Kidney glomerular epithelial cell (primary cell): ENCODE measurements at regions not wholly inside any gene's neighbourhood (a gene's known extent, or its start where the extent isn't known, plus 50 kb on each side); places are given as distances from the start of the nearest gene placed in this dataset.
"Not testable (repeated sequence)": the region's sequence is repeated elsewhere in the genome, so short reads cannot be mapped to it uniquely, and the experiment has no call there.

ENCODE experiments used
- DNase-seq: peaks from one replicate; lab custom pipeline; 2025; lab: John Stamatoyannopoulos, UW

DNA sequence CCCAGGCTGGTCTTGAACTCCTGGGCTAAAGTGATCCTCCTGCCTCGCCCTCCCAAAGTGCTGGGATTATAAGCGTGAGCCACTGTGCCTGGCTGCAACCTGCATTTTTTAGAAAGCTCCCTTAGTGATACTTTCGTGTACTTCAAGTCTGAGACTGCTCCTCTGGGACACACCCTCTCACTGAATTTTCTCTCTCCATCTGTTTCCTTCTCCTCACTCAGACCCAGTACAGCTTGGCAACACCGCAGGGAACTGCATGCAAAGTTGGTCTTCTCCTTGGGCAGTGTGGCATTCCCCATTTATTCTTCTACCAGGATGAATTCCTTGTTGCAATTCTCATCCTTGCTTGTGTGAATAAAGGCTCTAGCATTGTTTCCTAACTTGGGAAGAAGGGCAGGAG is 175.9 kb downstream of the LPIN1 start:
- no peak for DNase-seq

GRCh38 chr2:11923935-11924334 is 177.5 kb downstream of the LPIN1 start:
- DNase-seq: no peak

DNA sequence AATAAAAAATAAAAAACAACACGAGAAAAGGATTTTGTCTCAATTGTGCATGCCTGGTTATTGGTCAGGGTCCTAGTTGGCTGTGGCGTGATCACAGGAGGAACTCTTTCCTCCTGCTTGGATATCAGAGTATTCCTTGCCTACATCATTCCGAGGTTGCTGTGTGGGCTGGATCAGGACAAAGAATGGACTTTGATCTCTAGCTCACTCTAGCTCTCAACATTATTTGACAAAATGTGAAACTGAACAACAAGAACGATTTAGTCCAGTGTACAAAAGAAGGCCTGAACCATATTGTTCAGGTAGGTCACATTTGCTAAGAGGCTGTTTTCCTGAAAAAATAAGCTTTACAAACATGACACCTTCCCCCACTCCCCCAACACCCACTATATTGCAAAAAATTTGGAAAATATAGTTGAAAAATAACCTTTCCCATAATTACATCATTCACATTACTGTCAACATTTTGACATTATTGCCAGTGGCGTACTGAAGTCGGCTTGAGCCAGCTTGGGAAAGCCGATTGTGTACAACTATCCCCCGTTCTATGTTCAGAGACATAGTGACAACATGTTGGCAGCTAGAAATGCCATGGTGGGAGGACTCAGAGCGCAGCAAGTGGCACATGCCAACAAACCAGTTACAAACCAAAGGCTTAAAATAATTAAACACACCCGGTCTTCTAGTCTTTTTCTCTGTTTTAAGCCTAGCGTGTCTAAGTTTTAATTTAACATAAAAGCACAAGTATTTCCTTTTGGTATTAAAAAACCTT is 179.0 kb downstream of the LPIN1 start:
- no peak for DNase-seq

DNA sequence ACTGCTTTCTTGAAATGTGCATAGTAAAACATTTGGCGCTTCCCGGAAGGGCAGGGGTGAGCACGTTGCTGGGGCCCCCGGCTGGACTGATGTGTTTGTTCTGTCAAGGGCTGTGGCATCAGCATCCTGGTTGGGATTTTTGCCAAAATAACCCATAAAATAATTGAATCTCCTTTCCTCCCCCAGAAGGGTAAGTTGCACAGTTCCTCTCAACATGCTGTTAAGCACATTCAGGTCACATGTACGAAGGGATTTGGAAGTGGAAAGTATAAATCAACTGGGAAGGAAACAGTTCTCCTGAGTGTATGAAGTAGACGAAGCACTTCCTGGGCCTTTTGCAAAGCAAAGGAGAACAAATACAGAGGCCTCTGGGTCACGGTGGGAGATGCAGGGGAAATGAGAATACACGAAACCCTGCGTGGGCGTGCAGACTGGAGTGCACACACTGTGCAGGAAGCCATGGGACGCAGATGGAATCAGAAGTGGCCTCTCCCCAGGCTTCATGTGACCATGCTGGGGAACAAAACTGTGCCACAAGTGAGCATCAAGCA is 183.9 kb downstream of the LPIN1 start:
- no peak for DNase-seq

DNA sequence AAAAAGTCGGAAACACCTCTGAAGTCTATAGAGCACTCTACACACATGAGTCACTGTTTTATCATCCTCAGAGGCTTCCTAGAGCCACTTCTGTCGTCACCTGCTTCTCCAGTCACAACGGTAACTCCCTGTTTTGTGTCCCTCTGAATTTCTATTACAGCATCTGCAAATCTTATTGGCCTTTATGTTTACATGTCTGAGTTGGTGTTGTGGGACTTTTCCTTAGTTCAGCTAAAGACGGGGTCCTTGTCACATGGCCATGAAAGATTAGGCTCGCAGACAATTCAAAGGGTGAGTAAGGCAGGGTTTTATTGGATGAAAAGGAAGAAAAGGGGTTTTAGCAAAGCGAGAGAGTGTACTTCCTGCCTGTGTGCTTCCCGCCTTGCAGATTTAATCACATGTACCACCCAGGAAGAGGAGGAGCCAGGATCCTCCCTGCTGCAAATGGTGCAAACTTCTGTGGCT is 185.6 kb downstream of the LPIN1 start:
- no peak for DNase-seq

DNA sequence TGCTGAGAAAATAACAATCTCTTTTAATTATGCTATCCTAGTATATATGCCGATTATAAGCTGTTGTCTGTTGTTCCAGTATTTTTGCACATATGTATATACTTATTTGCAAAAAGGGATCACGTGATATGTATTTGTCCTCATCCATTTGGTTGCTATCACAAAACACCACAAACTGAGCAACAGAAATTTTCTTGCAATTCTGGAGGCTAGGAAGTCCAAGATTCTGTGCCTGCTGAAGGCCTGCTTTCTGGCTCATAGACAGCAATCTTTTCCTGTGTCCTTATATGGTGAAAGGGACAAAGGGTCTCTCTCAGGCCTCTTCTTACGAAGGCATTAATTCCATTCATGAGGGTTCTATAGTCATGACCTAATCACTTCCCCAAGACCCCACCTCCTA is 186.5 kb downstream of the LPIN1 start:
- no peak for DNase-seq

DNA sequence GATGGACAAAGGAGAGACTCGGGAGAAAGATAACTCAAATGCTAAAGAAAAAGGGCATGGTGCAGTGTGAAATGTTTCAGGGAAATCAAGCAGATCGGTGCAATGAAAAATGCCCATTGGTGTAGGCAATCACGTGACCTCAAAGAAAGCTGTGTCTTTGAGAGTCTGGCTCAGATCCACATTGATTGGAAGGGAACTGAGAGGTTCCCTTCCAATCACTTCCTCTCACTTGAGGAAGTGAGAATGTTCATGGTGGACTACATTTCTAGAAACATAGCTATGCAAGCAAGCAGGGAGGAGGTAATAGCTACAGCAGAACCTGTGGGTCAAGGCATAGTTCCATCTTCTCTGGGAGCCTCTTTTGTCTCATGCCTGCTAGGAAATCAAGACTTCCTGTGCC is 187.4 kb downstream of the LPIN1 start:
- no peak for DNase-seq

GRCh38 chr2:11936761-11937160 is 190.3 kb downstream of the LPIN1 start:
- no peak for DNase-seq

- DNase-seq: no peak
Observed at GRCh38 chr2:11938196-11938595, 191.8 kb downstream of the LPIN1 start.

- no peak for DNase-seq
Observed at GRCh38 chr2:11939523-11939922, 193.1 kb downstream of the LPIN1 start.

DNA sequence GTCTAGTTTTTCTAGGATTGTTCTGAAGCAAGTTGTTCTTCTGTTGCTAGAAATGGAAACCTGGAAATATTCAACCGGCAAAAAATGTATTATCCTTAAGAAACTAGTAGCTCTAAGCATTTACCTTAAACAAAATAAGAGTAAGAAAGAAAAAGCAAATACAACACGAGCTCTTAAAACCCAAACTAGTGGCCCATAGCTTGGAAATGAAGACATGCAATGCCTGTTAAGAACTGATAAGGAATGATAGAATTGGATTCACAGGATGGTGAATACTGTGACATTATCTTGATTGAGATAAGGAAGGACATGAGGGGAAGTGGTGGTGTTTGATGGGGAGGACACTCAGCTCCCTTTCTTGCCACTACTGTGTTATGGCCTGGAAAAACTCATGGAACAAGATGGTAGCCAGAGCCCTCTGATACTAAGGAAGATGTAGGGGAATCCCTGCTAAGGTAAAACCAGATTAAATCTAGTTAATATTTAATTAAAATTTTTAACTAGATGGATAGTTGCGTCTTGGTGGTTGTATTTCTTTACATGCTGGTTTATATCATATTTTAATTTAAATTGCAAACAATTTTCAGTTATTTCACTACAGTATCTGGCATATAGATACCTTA is 193.8 kb downstream of the LPIN1 start:
- no peak for DNase-seq

DNA sequence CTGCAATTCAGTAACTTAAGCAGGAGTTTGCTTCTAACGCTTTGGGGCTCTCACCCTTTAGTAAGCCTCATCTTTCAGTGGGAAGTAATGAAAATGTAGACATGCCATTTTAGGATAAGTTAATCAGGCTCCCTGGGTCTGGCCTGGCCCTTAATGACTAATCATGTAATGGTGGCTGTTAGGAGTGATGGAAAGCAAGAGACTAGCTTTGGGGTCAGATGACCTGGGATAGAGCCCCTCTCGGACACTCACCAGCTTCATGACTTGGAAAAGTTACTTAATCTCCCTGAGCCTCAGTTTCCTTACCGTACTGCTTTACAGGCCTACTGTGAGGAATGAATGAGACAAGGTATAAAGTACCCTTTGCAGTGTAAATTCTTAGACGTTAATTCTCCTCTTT is 194.4 kb downstream of the LPIN1 start:
- no peak for DNase-seq

GRCh38 chr2:11941201-11942177 is 195.1 kb downstream of the LPIN1 start:
- no peak for DNase-seq

DNA sequence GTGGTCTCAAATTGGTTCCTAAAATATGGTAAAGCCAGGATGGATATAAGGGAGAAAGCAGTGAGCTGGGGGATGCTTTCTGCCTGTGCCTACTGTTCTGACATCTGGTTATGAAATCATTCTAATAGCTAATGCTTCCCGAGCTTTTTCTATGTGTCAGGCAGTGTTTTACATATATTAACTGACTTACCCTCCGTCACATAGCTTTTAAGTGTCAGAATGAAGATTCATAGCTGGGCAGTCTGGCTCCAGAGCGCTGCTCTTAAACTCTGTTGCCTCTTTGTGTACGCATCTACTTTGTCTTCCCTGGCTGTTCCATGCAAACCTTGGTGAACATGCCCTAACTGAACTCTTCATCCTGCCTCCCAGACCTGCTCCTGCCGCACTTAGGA is 195.7 kb downstream of the LPIN1 start:
- no peak for DNase-seq

DNA sequence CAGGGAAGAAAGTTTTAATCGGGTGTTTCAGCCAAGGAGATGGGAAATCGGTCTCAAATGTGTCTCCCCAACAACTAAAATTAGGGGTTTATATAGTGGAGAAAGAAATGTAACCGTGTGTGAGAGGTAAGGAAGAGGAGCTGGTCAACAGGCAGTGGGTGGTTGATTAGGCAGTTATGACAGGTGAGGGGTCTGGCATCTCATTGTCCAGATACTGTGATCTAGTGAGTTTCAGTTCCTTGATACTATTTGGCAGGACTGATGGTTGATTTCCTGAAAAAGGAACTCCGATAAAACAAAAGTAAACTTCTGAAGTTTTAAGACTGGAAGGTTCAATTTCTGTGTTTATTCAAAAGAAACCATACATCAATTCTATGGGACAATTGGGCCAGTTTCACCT is 197.9 kb downstream of the LPIN1 start:
- no peak for DNase-seq

GRCh38 chr2:11945139-11946126 is 199.0 kb downstream of the LPIN1 start:
- DNase-seq: no peak

GRCh38 chr2:11947956-11948355 is 201.5 kb downstream of the LPIN1 start:
- DNase-seq: no peak

DNA sequence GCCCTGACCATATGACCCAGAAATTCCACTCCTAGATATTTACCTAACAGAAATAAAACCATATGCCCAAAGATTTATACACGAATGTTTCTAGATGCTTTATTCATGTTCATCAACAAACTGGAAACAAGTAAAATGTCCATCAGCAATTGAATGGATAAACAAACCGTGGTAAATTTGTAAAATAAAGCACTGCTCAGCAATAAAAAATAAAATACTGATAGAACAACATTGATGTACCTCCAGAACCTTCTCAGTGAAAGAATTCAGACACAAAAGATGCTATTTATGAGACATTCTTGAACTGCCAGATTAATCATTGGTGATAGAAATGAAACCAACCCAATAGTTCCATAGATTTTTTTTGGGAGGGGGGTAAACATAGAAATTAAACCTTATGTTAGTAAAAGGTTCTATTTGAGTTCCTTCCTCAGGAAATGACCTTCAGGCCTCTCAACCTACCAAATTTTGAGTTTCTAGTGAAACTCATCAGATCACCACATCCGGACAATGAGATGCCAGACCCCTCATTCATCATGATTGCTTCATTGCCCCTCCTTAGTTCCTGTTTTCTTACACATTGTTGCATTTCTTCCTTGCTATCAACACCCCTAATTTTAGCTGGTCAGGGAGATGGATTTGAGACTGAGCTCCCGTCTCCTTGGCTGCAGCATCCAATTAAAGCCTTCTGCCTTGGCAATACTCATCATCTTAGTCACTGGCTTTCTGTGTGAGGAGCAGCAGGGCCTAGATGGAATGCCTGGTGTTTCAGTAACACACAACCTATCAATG is 203.5 kb downstream of the LPIN1 start:
- DNase-seq: no peak

DNA sequence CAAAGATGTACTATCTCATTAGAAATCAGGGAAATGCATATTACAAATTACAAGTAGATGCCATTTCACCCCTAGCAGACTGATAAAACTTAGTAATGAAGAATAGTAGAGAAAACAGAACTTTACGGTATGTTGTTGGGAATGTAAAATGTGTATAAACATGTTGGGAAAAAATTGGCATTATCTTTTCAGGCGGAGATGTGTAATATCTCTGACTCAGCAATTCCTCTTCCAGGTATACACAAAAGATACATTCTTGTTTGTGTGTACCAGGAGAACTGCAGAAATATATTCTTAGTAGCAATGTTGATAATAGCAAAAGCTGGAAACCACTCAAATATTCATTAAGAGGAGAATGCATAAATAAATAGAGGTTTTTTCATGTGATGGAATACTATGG is 204.5 kb downstream of the LPIN1 start:
- DNase-seq: no peak

GRCh38 chr2:11951492-11951891 is 205.1 kb downstream of the LPIN1 start:
- not testable (repeated sequence) for DNase-seq
